C4-2B (cell line): ENCODE measurements at regions not wholly inside any gene's neighbourhood (a gene's known extent, or its start where the extent isn't known, plus 50 kb on each side); places are given as distances from the start of the nearest gene placed in this dataset.

Experiments used
- H3K27ac ChIP-seq: fragments of 450-650 bp; 2 replicates; pipeline ENCODE4 v1.5.1; 2017
- ZFX ChIP-seq: fragments of 450-650 bp; IDR thresholded peaks from 2 replicates; pipeline ENCODE4 v1.6.1; 2017
- TF ChIP-seq, protein P1 (sequence below): fragments of 450-650 bp; conservative IDR thresholded peaks from 2 replicates; pipeline ENCODE4 v1.5.1; 2017; ENCODE audit warnings: mild to moderate bottlenecking

DNA sequence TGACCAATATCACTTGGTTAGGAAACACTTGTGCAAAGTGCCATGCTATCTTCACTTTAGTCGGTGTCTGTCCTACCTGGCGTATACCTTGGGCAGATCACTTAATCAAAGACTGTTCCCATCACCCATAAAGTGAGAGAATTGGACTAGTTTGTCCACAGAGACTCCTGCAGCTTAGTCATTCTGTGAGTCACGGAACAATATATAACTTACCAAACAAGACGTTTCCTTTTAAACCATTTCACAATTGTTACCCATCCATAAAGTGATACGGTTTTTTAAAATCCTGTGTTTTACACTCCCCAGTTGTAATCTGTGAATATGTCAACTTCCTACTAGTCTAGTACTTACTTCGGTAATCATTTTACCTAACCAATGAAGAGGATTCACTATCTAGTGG lies 499.3 kb upstream of the SMIM21 start:
- TF ChIP-seq ZFX, result no peak
- TF ChIP-seq, protein P1, sequence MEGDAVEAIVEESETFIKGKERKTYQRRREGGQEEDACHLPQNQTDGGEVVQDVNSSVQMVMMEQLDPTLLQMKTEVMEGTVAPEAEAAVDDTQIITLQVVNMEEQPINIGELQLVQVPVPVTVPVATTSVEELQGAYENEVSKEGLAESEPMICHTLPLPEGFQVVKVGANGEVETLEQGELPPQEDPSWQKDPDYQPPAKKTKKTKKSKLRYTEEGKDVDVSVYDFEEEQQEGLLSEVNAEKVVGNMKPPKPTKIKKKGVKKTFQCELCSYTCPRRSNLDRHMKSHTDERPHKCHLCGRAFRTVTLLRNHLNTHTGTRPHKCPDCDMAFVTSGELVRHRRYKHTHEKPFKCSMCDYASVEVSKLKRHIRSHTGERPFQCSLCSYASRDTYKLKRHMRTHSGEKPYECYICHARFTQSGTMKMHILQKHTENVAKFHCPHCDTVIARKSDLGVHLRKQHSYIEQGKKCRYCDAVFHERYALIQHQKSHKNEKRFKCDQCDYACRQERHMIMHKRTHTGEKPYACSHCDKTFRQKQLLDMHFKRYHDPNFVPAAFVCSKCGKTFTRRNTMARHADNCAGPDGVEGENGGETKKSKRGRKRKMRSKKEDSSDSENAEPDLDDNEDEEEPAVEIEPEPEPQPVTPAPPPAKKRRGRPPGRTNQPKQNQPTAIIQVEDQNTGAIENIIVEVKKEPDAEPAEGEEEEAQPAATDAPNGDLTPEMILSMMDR, result no peak
- no peak overlapping the region for H3K27ac ChIP-seq

DNA sequence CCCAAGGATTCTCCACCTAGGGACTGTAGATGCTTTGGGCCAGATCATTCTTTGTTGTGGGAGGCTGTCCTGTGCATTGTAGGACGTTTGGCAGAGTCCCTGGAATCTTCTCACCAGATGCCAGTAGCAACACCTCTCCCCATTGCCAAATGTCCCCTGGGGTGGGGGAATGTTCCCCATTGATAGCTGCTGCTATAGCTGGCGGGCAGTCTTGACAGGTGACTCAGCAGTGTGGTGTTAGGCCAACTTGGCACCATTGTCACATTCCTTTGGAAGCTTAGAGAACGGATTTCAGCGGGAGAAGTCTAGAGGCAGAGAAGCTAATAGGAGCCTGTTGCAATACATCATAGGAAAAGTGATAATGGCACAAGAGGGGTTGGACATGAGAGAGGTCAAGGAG lies 495.7 kb upstream of the SMIM21 start:
- TF ChIP-seq, protein P1, result no peak
- TF ChIP-seq ZFX, result no peak
- H3K27ac ChIP-seq, result no peak overlapping the region

DNA sequence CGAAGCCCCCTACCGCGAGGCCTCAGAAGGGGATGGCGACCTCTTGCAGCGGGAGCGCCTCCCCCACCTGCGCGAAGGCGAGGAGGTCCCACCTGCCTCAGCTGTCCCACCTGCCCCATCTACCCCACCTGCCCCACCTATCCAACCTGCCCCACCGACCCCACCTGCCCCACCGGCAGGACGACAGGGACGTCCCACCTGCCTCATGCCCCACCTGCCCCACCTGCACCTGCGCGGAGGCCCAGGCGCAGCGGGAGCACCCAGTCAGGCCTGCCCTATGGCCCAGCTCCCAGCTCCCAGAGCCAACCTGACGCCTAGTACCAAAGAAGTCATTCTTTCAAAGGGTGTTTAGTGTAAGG lies 489.1 kb upstream of the SMIM21 start:
- TF ChIP-seq, protein P1, result no peak
- TF ChIP-seq ZFX, result no peak
- no peak overlapping the region for H3K27ac ChIP-seq

DNA sequence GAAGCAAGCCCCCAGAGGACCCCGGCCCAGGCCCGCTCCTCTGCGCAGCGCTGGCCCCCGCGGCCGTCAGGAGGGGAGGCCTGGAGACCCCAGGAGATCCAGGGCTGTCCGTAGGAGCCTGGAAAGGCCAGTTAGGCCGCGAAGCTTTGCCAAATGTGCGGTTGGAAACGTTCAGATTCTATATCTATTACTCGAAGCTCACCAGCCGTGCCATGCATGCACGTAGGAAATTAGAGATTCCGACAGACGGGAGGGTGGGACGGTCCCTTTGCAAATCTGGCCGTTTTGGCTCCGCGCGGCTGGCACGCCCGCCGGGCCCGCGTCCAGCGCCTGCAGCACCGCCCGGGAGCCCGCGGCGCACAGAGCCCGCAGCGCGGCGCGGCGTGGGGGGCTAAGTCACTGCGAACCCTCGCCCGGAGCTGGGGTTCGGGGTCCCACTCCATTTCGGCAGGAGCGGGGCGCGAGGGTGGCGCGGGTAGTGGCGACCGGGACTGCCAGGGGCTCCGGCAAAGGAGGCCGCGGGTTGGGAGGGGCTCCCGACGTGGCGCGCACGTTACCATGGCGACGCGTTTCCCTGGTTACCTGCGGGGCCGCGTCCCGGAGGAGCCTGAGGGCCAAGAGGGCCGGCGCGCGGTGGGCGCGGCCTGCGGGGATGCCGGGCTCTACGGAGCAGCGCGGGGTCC lies 488.6 kb upstream of the SMIM21 start:
- TF ChIP-seq ZFX, result no peak
- TF ChIP-seq, protein P1, result no peak

DNA sequence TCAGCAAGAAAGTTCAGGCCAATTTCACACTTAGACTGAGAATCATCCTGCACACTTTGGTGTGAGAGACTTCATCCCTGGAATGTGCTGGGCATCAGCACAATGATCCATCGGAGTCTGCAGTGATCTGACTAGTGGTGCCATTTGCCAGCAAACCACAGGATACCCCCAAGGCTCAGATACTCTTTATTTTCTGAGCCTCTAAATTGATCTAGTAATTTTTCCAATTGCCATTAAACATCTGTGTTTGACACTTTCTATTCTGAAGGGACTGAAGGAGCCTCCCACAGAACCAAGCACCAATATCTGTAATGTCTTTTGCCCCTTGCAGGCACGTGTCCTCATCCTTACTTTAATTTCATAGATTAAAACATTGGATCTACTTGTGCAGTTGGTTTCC lies 485.3 kb upstream of the SMIM21 start:
- H3K27ac ChIP-seq, result no peak overlapping the region
- TF ChIP-seq, protein P1, result no peak
- no peak for TF ChIP-seq ZFX

More for the DNA sequence above, 488.6 kb upstream of the SMIM21 start:
- no peak overlapping the region for H3K27ac ChIP-seq

DNA sequence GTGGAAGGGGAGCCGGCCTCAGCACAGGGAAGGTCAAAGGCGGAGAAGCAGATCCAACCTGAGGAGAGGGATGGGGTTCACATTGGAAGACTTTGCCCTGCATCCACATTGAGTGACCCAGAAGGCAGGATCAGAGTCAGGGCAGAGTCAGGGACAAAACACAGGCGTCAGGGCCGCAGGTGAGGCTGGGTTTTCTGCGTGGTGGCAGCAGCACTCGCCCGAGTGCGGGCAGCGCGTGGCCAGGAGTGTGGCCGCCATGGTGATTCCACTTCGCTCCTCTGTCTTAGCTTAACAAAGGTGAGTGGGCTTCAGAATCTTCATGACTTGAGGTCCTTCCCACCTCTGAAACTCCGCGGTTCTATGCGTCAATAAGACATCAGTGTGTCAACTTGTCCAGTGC lies 476.9 kb upstream of the SMIM21 start:
- no peak for TF ChIP-seq ZFX
- TF ChIP-seq, protein P1, result no peak
- no peak overlapping the region for H3K27ac ChIP-seq

DNA sequence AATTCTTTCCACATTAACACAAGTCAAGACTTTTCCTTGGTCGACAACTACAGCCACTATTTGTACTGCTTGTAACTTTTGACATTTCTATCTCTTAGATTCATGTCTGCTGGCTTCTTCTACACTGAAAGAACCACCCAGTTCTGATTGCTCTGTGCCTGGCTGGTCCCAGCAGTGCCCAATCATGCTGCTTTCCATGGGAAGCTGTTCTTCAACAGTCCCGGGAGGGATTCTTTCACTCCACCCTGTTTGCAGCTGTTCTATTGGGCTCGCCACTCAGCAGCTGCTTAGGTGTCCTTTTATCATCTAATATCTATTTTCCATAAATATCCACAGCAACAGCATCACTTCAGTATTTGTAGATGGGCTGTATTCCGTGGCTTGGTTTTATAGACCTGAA lies 471.1 kb upstream of the SMIM21 start:
- no peak for TF ChIP-seq ZFX
- TF ChIP-seq, protein P1, result no peak
- no peak overlapping the region for H3K27ac ChIP-seq
